GM21515 (cell line): ENCODE measurements at regions not wholly inside any gene's neighbourhood (a gene's known extent, or its start where the extent isn't known, plus 50 kb on each side); places are given as distances from the start of the nearest gene placed in this dataset.

Experiments
- ATAC-seq: cut with Tn5 transposase; IDR thresholded peaks from one replicate; pipeline ENCODE4 v1.9.1; 2021; ENCODE audit not compliant: unreplicated experiment

GRCh38 chr12:124489915-124490583 lies 77.4 kb downstream of the NCOR2 start:
- ATAC-seq, result no peak

DNA sequence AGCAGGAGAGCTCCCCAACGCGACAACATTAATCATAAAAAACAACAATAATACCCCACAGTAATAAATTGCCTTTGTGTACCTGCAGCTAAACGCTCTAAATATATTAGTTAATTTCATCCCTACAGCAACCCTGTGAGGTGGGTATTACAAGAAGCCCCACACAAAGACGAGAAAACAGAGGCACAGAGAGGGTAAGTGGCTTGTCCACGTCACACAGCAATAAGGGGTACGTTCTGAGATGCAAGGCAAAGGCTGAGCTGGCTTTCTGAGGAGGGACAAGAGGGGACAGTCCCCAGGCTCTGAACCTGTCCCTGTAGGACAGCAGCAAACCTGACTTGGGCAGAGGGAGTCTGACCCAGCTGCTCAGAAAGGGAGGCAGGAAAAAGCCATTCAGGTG lies 78.2 kb downstream of the NCOR2 start:
- no peak for ATAC-seq

DNA sequence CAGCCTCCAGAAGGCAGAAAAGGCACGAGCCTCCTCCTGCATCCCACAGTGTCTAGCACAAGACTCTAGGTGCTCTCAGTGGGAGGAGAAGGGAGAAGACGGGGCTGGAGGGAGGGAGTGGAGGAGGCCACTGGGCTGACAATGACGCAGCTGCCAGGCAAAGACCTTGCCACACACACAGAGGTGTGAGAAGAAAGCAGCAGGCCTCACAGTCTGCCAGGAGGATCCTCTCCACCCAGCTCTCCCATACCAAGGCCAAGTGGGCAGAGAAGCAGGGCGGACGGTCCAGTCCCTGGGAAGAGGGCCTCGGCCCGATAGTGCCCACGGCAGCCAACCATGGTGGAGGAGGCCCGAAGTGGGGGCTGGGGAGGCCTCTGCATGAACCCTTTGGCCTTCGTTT lies 78.9 kb downstream of the NCOR2 start:
- ATAC-seq, result no peak

DNA sequence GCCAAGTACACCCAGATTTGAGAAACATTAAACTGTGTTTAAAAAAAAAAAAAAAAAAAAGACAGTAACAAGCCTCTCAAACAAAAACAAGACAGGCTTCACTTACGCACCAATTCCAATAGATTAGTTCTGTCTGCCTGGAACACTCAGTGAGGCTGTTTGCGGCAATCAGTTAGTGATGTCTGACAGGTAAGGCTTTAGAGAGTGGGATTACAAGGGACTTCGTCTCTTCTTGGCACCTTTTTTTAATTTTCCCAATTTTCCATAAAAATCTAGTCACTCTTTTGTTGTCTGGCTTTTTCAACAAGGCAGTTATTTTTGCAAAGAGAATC lies 79.6 kb downstream of the NCOR2 start:
- ATAC-seq, result no peak

DNA sequence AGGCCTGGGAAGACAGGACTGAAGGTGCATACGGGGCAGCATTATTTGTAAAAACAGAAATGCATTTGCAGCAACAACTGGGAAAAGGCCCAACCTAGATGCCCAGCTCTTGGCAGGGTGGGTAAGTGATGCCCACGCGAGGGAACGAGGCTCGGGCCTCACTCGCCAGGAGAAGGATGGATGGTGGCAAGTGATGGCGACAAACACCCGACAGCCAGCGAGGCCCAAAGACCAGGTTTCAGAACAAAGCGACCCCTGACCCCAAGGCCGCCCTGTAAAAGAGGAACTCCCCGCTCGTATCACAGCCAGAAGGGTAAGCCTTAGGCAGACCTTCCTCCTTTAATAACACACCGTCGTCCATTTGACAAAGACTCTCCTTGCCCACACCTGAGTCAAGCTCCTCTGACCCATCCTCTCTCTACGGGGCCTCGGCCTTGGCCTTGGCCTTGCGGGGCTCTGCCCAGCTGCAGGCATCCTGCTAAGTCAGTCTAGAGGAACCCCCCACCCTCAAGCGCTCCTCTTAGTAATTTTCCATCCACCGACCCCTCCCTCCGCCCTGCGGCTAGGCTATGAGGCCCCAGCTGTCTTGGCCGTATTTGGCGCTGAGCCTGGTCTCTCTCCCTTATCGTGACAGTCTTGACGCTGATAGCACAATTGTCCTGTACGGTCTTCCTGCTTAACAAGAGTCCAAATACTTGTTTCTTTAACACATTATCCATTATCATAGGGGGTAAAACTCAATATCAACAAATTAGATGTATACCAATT lies 80.2 kb downstream of the NCOR2 start:
- ATAC-seq, result no peak

DNA sequence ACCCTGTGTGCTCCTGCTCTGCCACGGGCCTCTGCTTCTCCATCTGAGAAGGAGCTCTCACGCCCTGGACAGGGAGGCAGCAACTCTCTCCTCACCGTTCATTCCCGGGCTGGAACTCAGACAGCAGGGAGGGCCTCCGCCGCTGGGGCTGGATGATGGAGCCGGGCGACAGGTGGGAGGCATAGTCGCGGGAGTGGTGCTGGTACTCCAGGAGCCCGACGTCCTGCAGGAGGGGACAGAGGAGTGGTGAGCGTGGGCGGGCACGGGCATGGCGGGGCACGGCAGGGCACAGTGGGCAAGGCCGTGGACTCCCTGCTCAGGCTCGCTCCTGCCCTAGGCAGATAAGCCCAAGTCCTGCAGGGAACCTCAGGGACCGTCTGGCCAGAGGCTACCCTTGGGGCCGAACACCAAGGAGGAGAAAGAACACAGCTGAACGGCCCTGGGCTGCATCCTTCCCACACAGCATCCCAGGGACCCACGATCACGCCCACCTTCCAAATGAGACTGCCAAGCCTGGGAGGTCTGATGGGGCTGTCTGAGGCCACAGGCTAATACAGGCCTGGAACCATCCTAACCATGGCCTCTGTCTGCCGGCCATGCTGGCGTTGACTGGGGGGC lies 81.0 kb downstream of the NCOR2 start:
- ATAC-seq, result no peak

DNA sequence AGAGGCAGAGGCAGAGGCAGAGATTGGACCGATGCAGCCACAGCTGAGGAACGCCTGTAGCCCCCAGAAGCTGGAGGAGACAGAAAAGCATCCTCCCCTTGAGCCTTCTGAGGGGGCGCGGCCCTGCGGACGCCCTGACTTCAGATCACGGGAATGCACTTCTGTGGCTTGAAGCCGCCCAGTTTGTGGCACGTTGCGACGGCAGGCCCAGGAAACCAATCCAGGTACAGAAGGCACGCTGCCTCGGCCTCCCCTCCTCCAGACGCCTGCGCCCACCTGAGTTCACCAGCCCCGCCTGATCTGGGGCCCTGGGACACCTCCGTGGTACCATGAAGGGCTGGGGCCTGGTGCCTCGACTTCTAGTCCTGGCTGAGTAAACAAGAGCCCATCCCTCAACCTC lies 82.0 kb downstream of the NCOR2 start:
- no peak for ATAC-seq

GRCh38 chr12:124484526-124484953 lies 82.9 kb downstream of the NCOR2 start:
- no peak for ATAC-seq

- no peak for ATAC-seq
These were observed 83.3 kb downstream of the NCOR2 start for GRCh38 chr12:124484067-124484466.

DNA sequence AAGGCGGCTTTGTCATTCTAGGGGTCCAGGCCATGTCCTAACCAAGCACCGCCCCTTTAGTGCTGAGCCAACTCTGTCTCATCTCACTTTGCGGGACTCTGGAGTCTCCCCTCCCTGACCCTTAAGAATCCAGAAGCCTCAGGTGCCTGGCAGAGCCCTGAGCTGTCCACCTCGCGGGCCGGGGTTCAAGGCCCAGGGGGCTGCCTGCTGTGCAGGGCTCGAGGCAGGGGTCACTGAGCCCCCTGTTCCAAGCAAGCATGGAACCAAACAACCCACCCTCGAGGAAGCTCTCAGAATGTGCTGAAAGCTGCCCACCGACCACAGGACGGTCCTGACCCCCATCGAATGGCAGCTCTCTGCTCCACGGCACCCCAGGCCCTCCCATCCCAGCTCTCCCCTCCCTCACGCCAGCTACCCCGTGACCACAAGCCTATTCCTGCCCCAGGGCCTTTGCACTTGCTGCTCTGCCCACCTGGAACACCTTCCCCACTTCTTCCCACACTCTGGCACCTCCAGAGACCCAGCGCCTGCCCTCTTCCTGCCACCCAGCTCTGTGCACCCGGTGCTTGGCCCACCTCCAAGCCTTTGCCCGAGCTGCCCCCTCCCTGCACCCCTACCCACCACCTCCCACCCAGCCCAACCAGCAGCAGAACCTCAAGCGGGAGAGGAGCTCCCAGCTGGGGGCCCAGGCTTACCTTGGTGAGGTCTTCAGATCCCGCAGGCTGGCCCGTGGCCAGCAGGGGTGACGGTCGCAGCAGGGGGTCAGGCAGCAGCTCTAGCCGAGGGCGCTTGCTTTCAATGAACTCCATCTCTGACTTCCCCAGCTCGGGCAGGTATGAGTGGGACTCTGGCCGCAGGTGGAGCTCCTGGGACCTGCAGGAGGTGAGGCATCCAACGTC lies 84.3 kb downstream of the NCOR2 start:
- ATAC-seq, result no peak

DNA sequence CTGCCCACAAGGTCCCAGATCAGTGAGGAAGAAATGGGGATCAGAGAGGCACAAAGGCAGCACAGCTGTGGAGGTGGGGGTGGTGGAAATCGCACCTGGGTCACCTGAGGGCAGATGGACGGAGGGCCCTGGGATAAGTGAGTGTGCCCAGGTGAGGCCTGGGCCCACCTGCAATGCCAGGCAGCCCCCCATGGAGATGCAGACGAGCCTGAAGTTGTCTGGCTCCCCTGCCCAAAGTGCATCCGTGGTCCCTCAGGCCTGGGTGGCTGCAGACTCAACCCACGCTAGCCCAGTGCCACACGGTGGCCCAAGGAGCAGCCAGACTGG lies 84.9 kb downstream of the NCOR2 start:
- no peak for ATAC-seq

GRCh38 chr12:124481772-124482566 lies 85.4 kb downstream of the NCOR2 start:
- no peak for ATAC-seq

GRCh38 chr12:124481257-124481750 lies 86.1 kb downstream of the NCOR2 start:
- no peak for ATAC-seq

GRCh38 chr12:124480469-124481256 lies 86.7 kb downstream of the NCOR2 start:
- ATAC-seq, result peak; percentile 68

DNA sequence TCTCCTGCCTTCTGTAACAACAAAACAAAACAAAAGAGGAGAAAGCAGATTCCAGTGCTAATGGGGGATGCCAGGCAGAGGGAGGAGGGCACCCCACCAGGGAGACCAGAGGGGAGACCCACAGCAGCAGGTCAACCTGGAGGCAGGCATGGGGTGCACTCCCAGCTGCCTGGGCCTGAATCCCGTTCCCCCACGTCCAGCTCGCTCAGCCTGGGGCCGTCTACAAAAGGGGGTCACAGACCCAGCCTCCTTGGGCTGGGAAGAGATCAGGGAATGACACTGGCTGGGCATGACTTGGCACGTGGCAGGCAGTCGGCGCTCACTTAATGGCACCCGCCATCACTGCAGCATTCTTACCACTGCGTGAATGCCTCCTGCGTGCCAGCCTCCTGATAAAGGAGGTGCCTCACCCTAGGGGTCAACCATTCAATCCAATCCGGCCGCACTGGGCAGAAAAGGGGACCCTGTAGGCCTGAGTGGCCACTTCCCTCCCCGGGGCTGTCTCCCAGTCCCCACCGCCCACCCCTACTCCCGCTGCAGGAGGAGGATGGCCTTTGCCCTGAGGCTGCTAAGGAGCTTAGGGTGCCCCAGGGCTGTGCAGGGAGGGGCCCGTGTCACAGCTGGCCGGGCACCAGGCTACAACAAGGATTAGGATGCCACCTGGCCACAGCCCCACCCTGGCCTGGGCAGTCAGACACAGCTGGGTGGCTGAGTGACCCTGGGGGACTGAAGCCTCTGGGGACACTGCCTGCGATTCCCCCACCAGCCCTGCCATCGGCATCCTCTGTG lies 87.5 kb downstream of the NCOR2 start:
- ATAC-seq, result no peak

DNA sequence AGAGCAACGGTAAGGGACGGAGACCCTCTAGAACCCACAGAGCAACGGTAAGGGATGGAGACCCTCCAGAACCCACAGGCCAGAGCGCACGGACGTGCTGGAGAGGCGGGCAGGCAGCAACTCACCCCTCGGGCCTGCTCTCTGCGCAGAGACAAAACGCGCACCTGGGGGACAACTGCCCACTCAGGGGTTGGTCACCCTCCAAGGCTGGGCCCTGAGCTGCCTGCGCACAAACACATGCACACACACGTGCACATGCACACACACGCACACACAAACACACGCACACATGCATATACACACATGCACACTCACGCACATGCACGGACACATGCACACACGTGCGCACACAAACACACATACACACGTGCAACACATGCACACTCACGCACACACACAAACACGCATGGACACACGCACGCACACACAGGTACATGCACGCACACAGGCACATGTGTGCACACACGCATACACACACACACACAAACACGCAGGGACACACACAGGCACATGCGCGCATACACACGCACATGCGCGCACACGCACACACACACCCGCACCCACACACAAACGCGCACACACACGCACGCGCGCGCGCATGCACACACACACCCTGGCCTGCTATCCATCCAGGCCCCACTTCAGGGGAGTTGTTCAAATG lies 88.3 kb downstream of the NCOR2 start:
- ATAC-seq, result no peak

GRCh38 chr12:124478416-124478815 lies 89.0 kb downstream of the NCOR2 start:
- ATAC-seq, result no peak

- ATAC-seq, result no peak
These were observed 90.1 kb downstream of the NCOR2 start for GRCh38 chr12:124477107-124477915.
